GM23248 (cell line): ENCODE measurements at regions not wholly inside any gene's neighbourhood (a gene's known extent, or its start where the extent isn't known, plus 50 kb on each side); places are given as distances from the start of the nearest gene placed in this dataset.

ENCODE experiments used
- DNase-seq: peaks from one replicate; pipeline ENCODE4 v3.0.0-alpha.2; 2015
- H2AFZ ChIP-seq: fragments of 200-600 bp; sonication (generic); 2 replicates; pipeline ENCODE4 v1.6.1; 2016; ENCODE audit warnings: antibody characterized with exemption
- H3F3A ChIP-seq: fragments of 200-600 bp; sonication (generic); 2 replicates; pipeline ENCODE4 v1.6.1; 2016; ENCODE audit warnings: mild to moderate bottlenecking, antibody characterized with exemption, mixed run types; ENCODE audit not compliant: insufficient read depth
- H3K27ac ChIP-seq: fragments of 200-600 bp; sonication (generic); 2 replicates; pipeline ENCODE4 v1.5.1; 2016; ENCODE audit warnings: mild to moderate bottlenecking
- H3K27me3 ChIP-seq: fragments of 200-600 bp; sonication (generic); replicated peaks from 2 replicates; pipeline ENCODE4 v1.6.1; 2016; ENCODE audit warnings: mild to moderate bottlenecking; ENCODE audit not compliant: insufficient read depth
- H3K36me3 ChIP-seq: fragments of 200-600 bp; sonication (generic); 2 replicates; pipeline ENCODE4 v1.6.1; 2016; ENCODE audit warnings: low read depth, mild to moderate bottlenecking
- H3K4me1 ChIP-seq: fragments of 200-600 bp; sonication (generic); 2 replicates; pipeline ENCODE4 v1.6.1; 2016; ENCODE audit warnings: mild to moderate bottlenecking; ENCODE audit not compliant: insufficient read depth
- H3K4me2 ChIP-seq: fragments of 200-600 bp; sonication (generic); one replicate; pipeline ENCODE4 v1.6.1; 2016; ENCODE audit warnings: mild to moderate bottlenecking; ENCODE audit not compliant: unreplicated experiment
- H3K4me3 ChIP-seq: fragments of 200-600 bp; sonication (generic); 2 replicates; pipeline ENCODE4 v1.5.1; 2016; ENCODE audit warnings: mild to moderate bottlenecking
- H3K79me2 ChIP-seq: fragments of 200-600 bp; sonication (generic); 2 replicates; pipeline ENCODE4 v1.6.1; 2016; ENCODE audit warnings: mild to moderate bottlenecking; ENCODE audit not compliant: insufficient read depth
- H3K9ac ChIP-seq: fragments of 200-600 bp; sonication (generic); 2 replicates; pipeline ENCODE4 v1.6.1; 2016; ENCODE audit warnings: mild to moderate bottlenecking
- H3K9me2 ChIP-seq: fragments of 200-600 bp; sonication (generic); 2 replicates; pipeline ENCODE4 v1.6.1; 2016; ENCODE audit warnings: mixed run types, mild to moderate bottlenecking, moderate library complexity; ENCODE audit not compliant: insufficient read depth
- H3K9me3 ChIP-seq: fragments of 200-600 bp; sonication (generic); one replicate; pipeline ENCODE4 v1.6.1; 2017; ENCODE audit warnings: low read depth
- H4K20me1 ChIP-seq: fragments of 200-600 bp; sonication (generic); 2 replicates; pipeline ENCODE4 v1.6.0; 2016; ENCODE audit not compliant: insufficient read depth
- EZH2 ChIP-seq: fragments of 200-600 bp; sonication (generic); IDR thresholded peaks from 2 replicates; pipeline ENCODE4 v1.6.1; 2018; ENCODE audit warnings: antibody characterized with exemption, mild to moderate bottlenecking; ENCODE audit not compliant: insufficient read depth, poor library complexity, severe bottlenecking
- EZH2phosphoT487 ChIP-seq: fragments of 200-600 bp; sonication (generic); IDR thresholded peaks from 2 replicates; pipeline ENCODE4 v1.6.1; 2018; ENCODE audit warnings: antibody characterized with exemption, moderate library complexity, mild to moderate bottlenecking, low read depth; ENCODE audit not compliant: insufficient read depth
- WGBS, 2 experiments: methylation state at CpG; one replicate each; pipeline ENCODE4 v1.1.6; 2015 to 2017; ENCODE audit warnings: low lambda C conversion rate in 2 of 2, low coverage in 1 of 2; ENCODE audit errors: missing lambda C conversion rate in 2 of 2; 5-methylcytosine and 5-hydroxymethylcytosine counted together
- in situ Hi-C: fragments of 300-500 bp; cut with MboI; formaldehyde crosslinking; loops from 2 replicates; pipeline ENCODE4 v1.15.0; 2020

DNA sequence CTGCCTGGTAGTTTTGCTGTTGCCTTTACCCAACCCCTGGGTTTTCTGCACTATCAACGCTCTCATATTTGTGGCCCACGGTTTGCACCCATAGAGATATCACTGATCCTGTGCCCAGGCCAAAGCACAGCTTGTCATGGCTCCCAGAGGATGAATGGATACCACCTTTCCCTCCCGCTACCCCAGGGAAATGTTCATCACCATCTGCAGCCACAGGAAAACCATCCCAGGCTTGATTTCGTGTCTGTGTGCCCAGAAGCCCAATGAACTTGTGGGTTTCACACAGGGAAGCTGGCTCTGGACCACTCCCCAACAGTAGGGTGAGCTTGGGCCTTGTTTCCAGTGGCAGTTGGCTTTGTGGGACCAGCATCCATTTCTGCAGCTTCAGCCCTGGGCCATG, 143.1 kb upstream of the GDF10 start:
- TF ChIP-seq EZH2 = no peak
- TF ChIP-seq EZH2phosphoT487 = no peak
- Histone ChIP-seq H3K9me2 (no peaks in the 10 kb centered on the region), H3K27me3 (no peaks in the 10 kb centered on the region), H3K9ac (no peak overlapping the region), H3K27ac (no peak overlapping the region), H3K4me3 (no peak overlapping the region), H3K79me2 (no peaks in the 10 kb centered on the region), H3F3A (no peaks in the 10 kb centered on the region), H3K9me3 (no peaks in the 10 kb centered on the region), H3K4me2 (no peak overlapping the region), H2AFZ (no peak overlapping the region), H3K36me3 (no peaks in the 10 kb centered on the region), H4K20me1 (no peaks in the 10 kb centered on the region), H3K4me1 (no peaks in the 10 kb centered on the region)
- WGBS, 2 experiments = 35 to 39% methylated on average over 4 of the region's 4 CpGs
- in situ Hi-C loops = no loop called here
- no peak for DNase-seq

DNA sequence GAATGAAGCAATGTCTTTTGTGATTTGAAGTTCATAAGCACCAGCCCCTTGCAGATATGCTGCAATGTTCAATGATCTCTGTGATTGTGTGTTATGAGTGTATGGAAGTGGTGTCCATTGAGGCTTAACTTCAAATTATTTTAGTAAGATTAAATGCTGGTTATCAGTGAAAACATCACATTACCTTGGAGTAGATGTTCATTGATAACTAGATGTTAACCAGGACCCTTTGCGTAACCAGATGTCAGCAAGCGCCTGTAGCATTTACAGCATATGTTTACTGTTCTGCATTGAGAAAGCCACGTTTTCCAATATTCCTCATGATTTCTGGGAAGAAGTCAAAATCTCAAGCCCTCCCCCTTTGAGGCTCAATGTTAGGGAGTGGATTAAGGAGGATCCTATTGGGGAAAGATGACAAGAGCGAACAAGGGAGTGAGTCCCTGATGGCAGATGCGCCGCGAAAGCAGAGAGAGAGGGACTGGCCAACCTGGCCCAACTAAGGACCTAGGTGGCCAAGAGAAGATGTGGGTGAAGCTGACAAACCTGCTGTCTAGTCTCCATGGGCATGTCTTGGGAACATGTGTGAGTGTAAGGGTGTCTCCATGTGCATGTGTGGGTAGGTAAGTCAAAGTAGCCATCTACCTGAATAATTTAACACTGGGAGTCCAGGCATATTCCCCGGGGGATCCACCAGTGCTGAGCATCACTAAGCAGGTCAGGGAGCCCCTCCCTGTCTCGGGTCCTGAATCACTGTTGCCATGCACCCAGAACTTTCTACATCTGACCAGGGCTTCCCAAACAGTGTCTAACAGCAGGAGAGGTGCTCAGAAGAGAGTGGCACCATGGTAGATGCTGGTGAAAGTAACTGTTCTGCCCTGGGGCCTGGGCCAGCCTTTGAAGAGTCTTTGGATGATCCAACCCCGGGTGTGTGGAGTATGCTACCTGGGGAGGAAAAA, 141.6 kb upstream of the GDF10 start:
- Histone ChIP-seq H3K4me3 (no peak overlapping the region), H3K27me3 (no peaks in the 10 kb centered on the region), H2AFZ (no peak overlapping the region), H3K4me2 (no peak overlapping the region), H3F3A (no peaks in the 10 kb centered on the region), H4K20me1 (no peaks in the 10 kb centered on the region), H3K9ac (no peak overlapping the region), H3K9me2 (no peaks in the 10 kb centered on the region), H3K4me1 (no peaks in the 10 kb centered on the region), H3K9me3 (no peaks in the 10 kb centered on the region), H3K27ac (no peak overlapping the region), H3K36me3 (no peaks in the 10 kb centered on the region), H3K79me2 (no peaks in the 10 kb centered on the region)
- in situ Hi-C loops = no loop called here
- WGBS, 2 experiments = 64 to 71% methylated on average over 10 of the region's 10 CpGs
- TF ChIP-seq EZH2phosphoT487 = no peak
- DNase-seq = no peak

DNA sequence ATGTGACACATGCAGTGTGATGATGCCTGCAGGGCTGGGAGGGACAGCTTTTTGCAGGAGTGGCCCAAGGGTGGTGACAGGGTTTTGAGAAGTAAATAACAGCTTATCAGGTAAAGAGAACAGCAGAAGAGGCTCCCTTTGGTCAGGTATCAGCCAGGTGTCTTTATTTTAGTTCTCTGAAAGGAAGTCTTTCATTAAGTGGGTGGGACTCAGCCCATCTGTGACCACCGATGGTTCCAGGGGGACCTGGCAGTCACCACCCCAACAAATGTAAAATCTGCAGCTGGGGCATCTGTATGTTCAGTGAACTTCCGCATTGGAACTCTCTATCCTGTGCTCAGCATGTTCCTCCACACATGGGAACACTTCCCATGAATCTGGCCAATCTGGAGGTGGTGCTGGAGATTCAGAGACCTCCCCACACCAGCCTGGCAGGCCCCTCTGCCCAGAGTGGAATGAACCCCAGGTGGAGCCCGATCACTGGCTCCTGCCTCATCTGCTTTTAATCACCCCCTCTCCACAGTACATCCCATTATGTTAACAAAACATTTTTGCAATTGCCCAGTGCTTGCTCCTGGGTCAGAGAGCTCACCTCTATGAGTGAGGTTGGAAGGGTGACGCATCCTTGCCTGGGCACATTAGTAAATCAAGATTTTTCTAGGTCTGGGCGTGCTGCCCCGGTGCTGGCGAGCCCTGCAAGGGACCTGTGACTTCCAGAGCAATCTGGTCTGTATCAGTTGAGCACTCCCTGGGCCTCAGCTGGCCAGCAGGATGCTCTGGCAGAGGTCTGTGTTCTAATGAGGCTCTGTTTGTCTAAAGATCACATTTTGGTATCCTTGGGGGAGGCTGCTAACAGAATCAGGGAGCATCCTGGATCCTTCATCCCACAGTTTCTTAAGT, 140.4 kb upstream of the GDF10 start:
- Histone ChIP-seq H3K27me3 (no peaks in the 10 kb centered on the region), H3K4me2 (no peak overlapping the region), H2AFZ (no peak overlapping the region), H3K9me3 (no peaks in the 10 kb centered on the region), H3K27ac (no peak overlapping the region), H3K9ac (no peak overlapping the region), H3F3A (no peaks in the 10 kb centered on the region), H3K4me1 (peaks cover 7% of the 10 kb centered on the region), H4K20me1 (no peaks in the 10 kb centered on the region), H3K9me2 (no peaks in the 10 kb centered on the region), H3K36me3 (no peaks in the 10 kb centered on the region), H3K4me3 (no peak overlapping the region), H3K79me2 (no peaks in the 10 kb centered on the region)
- DNase-seq = no peak
- TF ChIP-seq EZH2phosphoT487 (no peak), EZH2 (no peak)
- in situ Hi-C loops = no loop called here
- WGBS, 2 experiments = 27 to 32% methylated on average over 7 of the region's 7 CpGs

DNA sequence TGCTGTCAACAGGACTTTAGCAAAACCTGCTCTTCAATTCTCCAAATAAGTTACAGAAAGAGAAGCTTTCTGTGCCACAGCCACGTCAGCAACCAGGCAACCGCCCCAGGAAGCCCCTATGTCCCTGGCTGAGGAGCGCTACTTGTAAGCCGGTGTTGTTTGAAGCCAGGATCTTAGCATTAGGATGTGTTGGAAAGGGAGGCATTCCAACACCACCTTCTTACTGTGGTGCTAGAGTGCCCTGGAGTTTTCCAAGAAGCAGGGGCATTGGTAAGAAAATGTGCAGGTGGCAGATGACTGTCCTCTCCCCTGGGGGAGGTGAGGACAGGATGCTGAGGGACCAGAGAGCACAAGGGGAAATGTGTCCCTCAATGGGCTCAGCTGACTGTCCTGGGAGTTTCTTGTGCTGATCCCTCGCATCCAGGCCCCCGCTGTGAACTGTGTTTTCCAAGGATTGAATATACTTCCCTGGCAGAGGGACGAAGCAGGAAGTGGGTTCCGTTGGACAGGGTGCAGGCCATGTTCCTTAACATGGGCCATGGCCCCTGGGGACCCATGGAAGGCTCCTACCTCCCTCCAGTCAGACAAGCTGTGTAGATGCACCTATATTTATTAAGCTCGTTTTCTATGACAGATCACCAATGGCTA, 139.6 kb upstream of the GDF10 start:
- no peak overlapping the region for H3K27ac ChIP-seq
- no peaks in the 10 kb centered on the region for H3K36me3 ChIP-seq

More for the DNA sequence above, 139.6 kb upstream of the GDF10 start:
- Histone ChIP-seq H3K9me2 (no peaks in the 10 kb centered on the region), H3K9me3 (no peaks in the 10 kb centered on the region), H3K79me2 (no peaks in the 10 kb centered on the region), H3K27me3 (no peaks in the 10 kb centered on the region), H3K4me1 (peaks cover 12% of the 10 kb centered on the region), H3F3A (no peaks in the 10 kb centered on the region), H4K20me1 (no peaks in the 10 kb centered on the region), H3K4me2 (no peak overlapping the region), H3K4me3 (no peak overlapping the region), H3K9ac (no peak overlapping the region), H2AFZ (no peak overlapping the region)
- TF ChIP-seq EZH2 (no peak), EZH2phosphoT487 (no peak)
- DNase-seq = no peak
- WGBS, 2 experiments = 73 to 81% methylated on average over 9 of the region's 9 CpGs
- in situ Hi-C loops = no loop called here
